ENCODE measurements at regions not wholly inside any gene's neighbourhood (a gene's known extent, or its start where the extent isn't known, plus 50 kb on each side); places are given as distances from the start of the nearest gene placed in this dataset.

DNA sequence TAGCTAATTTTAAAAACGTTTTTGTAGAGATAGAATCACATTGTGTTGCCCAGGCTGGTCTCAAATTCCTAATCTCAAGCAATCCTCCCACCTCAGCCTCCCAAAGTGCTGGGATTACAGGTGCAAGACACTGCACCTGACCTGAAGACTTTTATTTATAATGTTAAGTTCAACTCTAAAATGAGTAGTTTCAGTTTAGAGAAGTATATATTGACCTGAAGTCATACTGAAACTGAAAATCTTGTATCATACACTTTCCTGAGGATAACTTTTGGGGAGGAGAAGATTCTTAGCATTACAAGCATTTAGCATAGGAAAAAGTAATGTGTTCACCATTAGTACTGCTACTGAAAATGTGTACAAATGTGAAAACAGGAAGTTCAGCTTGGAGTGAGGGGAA lies 249.3 kb downstream of the CASP12 start:
- no peak overlapping the region for H3K27ac ChIP-seq (ENCODE audit: low read depth in 1 of 2, low read length in 2 of 2)
- CTCF ChIA-PET, result interaction anchor here (1.3 kb wide), 1 partner anchor 12 kb away, joined by 5 read pairs; no protein-coding TSS in a partner anchor
- intact Hi-C loops (cut with DNase I, micrococcal nuclease), result loop anchor here in 1 of 2 experiments (5.0 kb wide), 1 partner anchor 868 kb away; no protein-coding TSS in a partner anchor
- POLR2A ChIA-PET, result no interaction called here
- H3K4me3 ChIP-seq (ENCODE audit: low read length), result no peak overlapping the region
- no peaks in the 10 kb centered on the region for H3K9me3 ChIP-seq (ENCODE audit: control insufficient read depth in 1 of 2, insufficient read depth in 1 of 2, low read length in 2 of 2)
- peaks cover 5% of the 10 kb centered on the region for H3K4me1 ChIP-seq (ENCODE audit: insufficient read depth, low read length)
- H3K4me1 Mint-ChIP-seq (ENCODE audit: low read depth), result peaks cover 9% of the 10 kb centered on the region
- H3K27ac Mint-ChIP-seq, result no peak overlapping the region
- no peak for ATAC-seq (ENCODE audit: poor library complexity)
- no peaks in the 10 kb centered on the region for H3K27me3 ChIP-seq (ENCODE audit: control insufficient read depth in 1 of 2, insufficient read depth in 2 of 2, low read length in 2 of 2)
- peaks cover 3% of the 10 kb centered on the region for H3K9me3 Mint-ChIP-seq
- H3K4me3 Mint-ChIP-seq, result no peak overlapping the region
- TF ChIP-seq, protein P1, sequence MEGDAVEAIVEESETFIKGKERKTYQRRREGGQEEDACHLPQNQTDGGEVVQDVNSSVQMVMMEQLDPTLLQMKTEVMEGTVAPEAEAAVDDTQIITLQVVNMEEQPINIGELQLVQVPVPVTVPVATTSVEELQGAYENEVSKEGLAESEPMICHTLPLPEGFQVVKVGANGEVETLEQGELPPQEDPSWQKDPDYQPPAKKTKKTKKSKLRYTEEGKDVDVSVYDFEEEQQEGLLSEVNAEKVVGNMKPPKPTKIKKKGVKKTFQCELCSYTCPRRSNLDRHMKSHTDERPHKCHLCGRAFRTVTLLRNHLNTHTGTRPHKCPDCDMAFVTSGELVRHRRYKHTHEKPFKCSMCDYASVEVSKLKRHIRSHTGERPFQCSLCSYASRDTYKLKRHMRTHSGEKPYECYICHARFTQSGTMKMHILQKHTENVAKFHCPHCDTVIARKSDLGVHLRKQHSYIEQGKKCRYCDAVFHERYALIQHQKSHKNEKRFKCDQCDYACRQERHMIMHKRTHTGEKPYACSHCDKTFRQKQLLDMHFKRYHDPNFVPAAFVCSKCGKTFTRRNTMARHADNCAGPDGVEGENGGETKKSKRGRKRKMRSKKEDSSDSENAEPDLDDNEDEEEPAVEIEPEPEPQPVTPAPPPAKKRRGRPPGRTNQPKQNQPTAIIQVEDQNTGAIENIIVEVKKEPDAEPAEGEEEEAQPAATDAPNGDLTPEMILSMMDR (IDR thresholded peaks at IDR 0.05), result no peak
- H3K27me3 Mint-ChIP-seq, result no peaks in the 10 kb centered on the region
- H3K36me3 ChIP-seq (ENCODE audit: insufficient read depth, low read length), result no peaks in the 10 kb centered on the region
- DNase-seq, result no peak
- H3K36me3 Mint-ChIP-seq (ENCODE audit: low read depth), result no peaks in the 10 kb centered on the region

DNA sequence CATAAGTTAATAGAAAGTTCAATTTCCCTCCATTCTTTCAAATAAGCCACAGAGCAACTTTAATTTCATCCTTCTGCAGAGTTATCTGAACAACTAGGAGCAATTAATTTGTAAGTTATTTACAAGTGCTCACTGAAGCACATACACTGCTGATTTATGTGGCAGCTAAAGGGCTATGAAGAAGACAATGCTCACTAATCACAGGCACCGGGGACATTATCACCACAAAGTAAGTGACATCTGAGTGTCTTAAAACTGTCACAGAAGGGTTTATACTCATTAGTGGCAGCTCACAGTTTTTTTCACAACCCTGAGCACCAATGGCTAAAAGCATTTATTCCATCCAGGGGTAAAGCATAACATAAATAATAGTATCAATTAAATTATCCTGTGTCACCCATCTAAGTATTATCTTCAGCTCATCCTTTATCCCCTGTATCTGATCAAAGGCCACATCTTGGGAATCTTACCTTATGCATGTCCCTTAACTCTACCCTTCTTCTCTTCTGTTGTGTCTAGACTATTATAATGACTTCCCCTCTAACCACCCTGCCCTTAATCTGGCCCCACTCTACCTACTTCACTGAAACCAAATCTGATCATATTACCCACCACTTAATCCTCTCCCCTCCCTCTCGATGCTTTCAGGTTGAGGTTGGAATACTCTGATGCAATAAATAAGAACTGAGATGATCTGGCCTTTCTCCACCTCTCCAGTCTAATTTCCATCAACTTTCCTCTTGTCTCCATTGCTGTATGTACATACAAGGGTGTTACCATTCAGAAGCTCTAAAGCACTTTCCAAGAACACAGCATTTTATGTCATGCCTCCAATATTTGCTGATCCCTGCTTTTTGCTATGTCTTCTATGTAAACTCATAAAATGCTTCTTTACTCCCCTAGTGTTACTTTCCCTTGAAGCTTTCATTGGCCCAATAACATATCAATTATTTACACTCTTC lies 252.7 kb downstream of the CASP12 start:
- Mint-ChIP-seq H3K4me1 (ENCODE audit: low read depth) (no peaks in the 10 kb centered on the region), H3K27ac (no peak overlapping the region), H3K4me3 (no peak overlapping the region), H3K9me3 (no peaks in the 10 kb centered on the region), H3K36me3 (ENCODE audit: low read depth) (no peaks in the 10 kb centered on the region), H3K27me3 (no peaks in the 10 kb centered on the region)
- DNase-seq (no peak), ATAC-seq (ENCODE audit: poor library complexity) (no peak)
- CTCF ChIA-PET, result no interaction called here
- TF ChIP-seq, protein P1 (IDR thresholded peaks at IDR 0.05), result no peak
- intact Hi-C loops (cut with DNase I, micrococcal nuclease), result loop anchor here in 1 of 2 experiments (5.0 kb wide), 1 partner anchor 872 kb away; no protein-coding TSS in a partner anchor
- no peaks in the 10 kb centered on the region for H3K27me3 ChIP-seq (ENCODE audit: control insufficient read depth in 1 of 2, insufficient read depth in 2 of 2, low read length in 2 of 2)
- no peaks in the 10 kb centered on the region for H3K4me1 ChIP-seq (ENCODE audit: insufficient read depth, low read length)
- H3K4me3 ChIP-seq (ENCODE audit: low read length), result no peak overlapping the region
- POLR2A ChIA-PET, result no interaction called here
- no peak overlapping the region for H3K27ac ChIP-seq (ENCODE audit: low read depth in 1 of 2, low read length in 2 of 2)
- H3K9me3 ChIP-seq (ENCODE audit: control insufficient read depth in 1 of 2, insufficient read depth in 1 of 2, low read length in 2 of 2), result no peaks in the 10 kb centered on the region
- H3K36me3 ChIP-seq (ENCODE audit: insufficient read depth, low read length), result no peaks in the 10 kb centered on the region

DNA sequence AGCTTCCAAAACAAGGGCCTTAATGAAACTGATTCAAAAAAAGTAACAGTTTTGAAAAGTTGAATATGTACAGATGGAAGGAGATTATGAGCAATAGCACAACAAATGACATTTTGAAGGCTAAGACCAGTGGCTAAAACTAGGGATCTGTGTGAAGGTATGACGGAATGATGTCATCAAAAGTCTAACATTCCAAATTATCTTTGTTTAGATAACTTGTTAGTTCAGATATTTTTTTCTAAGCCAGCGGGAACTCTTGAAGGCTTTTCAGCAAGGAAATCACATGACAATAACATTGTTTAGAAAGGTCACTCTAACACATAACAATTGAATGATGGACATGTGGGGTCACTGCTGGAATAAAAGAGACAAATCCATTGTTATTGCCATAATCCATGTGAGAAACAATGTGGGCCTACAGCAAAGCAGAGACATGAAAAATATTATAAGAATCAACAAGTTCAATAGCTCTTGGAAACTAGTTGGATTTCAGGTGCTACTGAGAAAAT lies 260.5 kb downstream of the CASP12 start:
- Histone ChIP-seq H3K36me3 (ENCODE audit: insufficient read depth, low read length) (no peaks in the 10 kb centered on the region), H3K27ac (ENCODE audit: low read depth in 1 of 2, low read length in 2 of 2) (no peak overlapping the region), H3K4me3 (ENCODE audit: low read length) (no peak overlapping the region), H3K4me1 (ENCODE audit: insufficient read depth, low read length) (no peaks in the 10 kb centered on the region), H3K27me3 (ENCODE audit: control insufficient read depth in 1 of 2, insufficient read depth in 2 of 2, low read length in 2 of 2) (no peaks in the 10 kb centered on the region), H3K9me3 (ENCODE audit: control insufficient read depth in 1 of 2, insufficient read depth in 1 of 2, low read length in 2 of 2) (no peaks in the 10 kb centered on the region)
- ChIA-PET POLR2A (no interaction called here), CTCF (interaction anchor here (1.4 kb wide), 1 partner anchor 10 kb away, joined by 5 read pairs; no protein-coding TSS in a partner anchor)
- Mint-ChIP-seq H3K27ac (no peak overlapping the region), H3K27me3 (no peaks in the 10 kb centered on the region), H3K4me3 (no peak overlapping the region), H3K36me3 (ENCODE audit: low read depth) (no peaks in the 10 kb centered on the region), H3K4me1 (ENCODE audit: low read depth) (peaks cover 4% of the 10 kb centered on the region), H3K9me3 (no peaks in the 10 kb centered on the region)
- no peak for ATAC-seq (ENCODE audit: poor library complexity)
- intact Hi-C loops (cut with DNase I, micrococcal nuclease), result no loop called here
- no peak for DNase-seq
- TF ChIP-seq, protein P1 (IDR thresholded peaks at IDR 0.05), result no peak

Measured in CD4-positive, alpha-beta T cell (primary cell).